Uterus (tissue), 3 donors: ENCODE measurements at regions not wholly inside any gene's neighbourhood (a gene's known extent, or its start where the extent isn't known, plus 50 kb on each side); places are given as distances from the start of the nearest gene placed in this dataset.

Source experiments
- DNase-seq, 2 donors: peaks; one replicate each; pipeline ENCODE4 v3.0.0-alpha.2; 2019 to 2020
- H3K27ac ChIP-seq, 2 donors: fragments of 200-600 bp; sonication (generic); 1 replicate in 1 of 2; 2 replicates in 1 of 2; pipeline ENCODE4 v1.5.1; 2016 to 2018
- H3K27me3 ChIP-seq, 2 donors: fragments of 200-600 bp; sonication (generic); one replicate each; pipeline ENCODE4 v1.5.1; 2018 to 2019; ENCODE audit warnings: control low read depth in 1 of 2
- H3K36me3 ChIP-seq, 2 donors: fragments of 200-600 bp; sonication (generic); one replicate each; pipeline ENCODE4 v1.5.1; 2019; ENCODE audit warnings: control low read depth in 1 of 2
- H3K4me1 ChIP-seq, 2 donors: fragments of 200-600 bp; sonication (generic); one replicate each; pipeline ENCODE4 v1.5.1; 2018 to 2019; ENCODE audit warnings: control low read depth in 1 of 2
- H3K4me3 ChIP-seq, 2 donors: fragments of 200-600 bp; sonication (generic); 1 replicate in 1 of 2; 2 replicates in 1 of 2; pipeline ENCODE4 v1.5.1; 2018 to 2019; ENCODE audit warnings: mild to moderate bottlenecking in 1 of 2
- H3K9me3 ChIP-seq, 2 donors: fragments of 200-600 bp; sonication (generic); one replicate each; pipeline ENCODE4 v1.5.1; 2019; ENCODE audit warnings: control low read depth in 1 of 2
- CTCF ChIP-seq, 4 experiments: fragments of 200-600 bp in 2 of 4; fragments of 450-650 bp in 2 of 4; sonication (generic) in 2 of 4; IDR thresholded peaks; one replicate each; pipeline ENCODE4 v1.5.1; 2016 to 2019; ENCODE audit warnings: antibody characterized with exemption in 4 of 4, mild to moderate bottlenecking in 2 of 4, moderate library complexity in 1 of 4
- POLR2A ChIP-seq, 2 donors: fragments of 450-650 bp; IDR thresholded peaks; one replicate each; pipeline ENCODE4 v1.6.1; 2016; ENCODE audit warnings: antibody characterized with exemption in 2 of 2, mild to moderate bottlenecking in 1 of 2, moderate library complexity in 1 of 2
- intact Hi-C: fragments of 100-400 bp; cut with DNase I; formaldehyde crosslinking; loops from one replicate; pipeline ENCODE4 v1.15.1; 2023; ENCODE audit warnings: low total_unique reads
- donor health status: DM: yes; HTN: yes; CAD: no.

DNA sequence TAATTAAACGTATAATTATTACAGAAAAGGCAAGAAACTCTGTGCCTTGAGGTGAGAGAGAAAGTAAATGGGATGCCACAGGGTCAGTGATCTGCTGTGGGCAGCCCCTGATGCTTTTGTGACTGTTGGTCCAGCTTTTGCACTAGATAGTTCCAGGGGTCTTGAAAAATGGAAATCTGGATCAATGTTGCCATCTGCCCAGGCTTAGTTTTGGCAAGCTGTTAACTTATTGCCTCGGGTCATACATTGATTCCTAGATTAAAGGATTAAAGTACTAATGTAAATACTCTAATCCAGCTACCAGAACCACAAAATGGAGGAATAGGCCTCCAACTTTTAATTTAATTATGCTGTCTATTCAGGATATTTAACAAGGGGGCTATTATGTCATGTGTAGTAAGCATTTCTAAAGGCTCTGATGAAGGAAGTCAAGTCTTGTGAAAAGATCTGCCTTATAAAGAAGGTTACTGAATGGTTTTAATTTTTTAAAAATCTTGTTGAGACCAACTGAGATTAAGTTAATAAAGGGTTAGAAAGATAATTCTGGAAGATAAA is 376.0 kb upstream of the HS3ST5 start:
- H3K9me3 ChIP-seq: no peaks in the 10 kb centered on the region
- H3K4me1 ChIP-seq: no peaks in the 10 kb centered on the region
- no peak overlapping the region for H3K4me3 ChIP-seq
- no peaks in the 10 kb centered on the region for H3K27me3 ChIP-seq
- no peak for DNase-seq
- intact Hi-C loops: no loop called here
- no peaks in the 10 kb centered on the region for H3K36me3 ChIP-seq
- H3K27ac ChIP-seq: no peak overlapping the region
- no peak for TF ChIP-seq POLR2A (IDR thresholded peaks at IDR 0.05)

DNA sequence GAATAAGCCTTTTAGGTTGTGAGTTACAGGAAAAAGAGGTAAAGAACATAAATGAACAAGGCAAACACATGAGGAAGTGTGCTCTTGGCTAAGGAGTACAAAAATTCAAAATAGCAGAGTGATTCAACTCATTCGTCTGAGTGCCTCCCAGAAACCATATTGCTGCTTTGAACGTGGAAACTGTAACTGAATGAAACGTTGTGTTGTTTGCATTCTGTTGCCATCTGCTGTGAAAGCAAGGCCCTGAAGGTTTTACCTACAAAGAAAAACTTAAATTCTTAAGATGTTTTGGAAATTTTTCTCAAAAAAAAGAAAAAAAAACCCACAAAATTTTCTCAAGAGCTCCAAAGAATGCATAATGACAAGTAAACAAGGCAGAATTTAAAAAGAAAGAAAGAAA is 375.4 kb upstream of the HS3ST5 start:
- TF ChIP-seq CTCF (IDR thresholded peaks at IDR 0.05) (no peak), POLR2A (IDR thresholded peaks at IDR 0.05) (no peak)
- Histone ChIP-seq H3K27me3 (no peaks in the 10 kb centered on the region), H3K9me3 (no peaks in the 10 kb centered on the region), H3K36me3 (no peaks in the 10 kb centered on the region), H3K4me1 (no peaks in the 10 kb centered on the region), H3K4me3 (no peak overlapping the region), H3K27ac (no peak overlapping the region)
- intact Hi-C loops: no loop called here
- no peak for DNase-seq

- intact Hi-C loops: no loop called here
- H3K36me3 ChIP-seq: no peaks in the 10 kb centered on the region
- DNase-seq: no peak
- no peaks in the 10 kb centered on the region for H3K4me1 ChIP-seq
- TF ChIP-seq CTCF (IDR thresholded peaks at IDR 0.05) (no peak), POLR2A (IDR thresholded peaks at IDR 0.05) (no peak)
- H3K27me3 ChIP-seq: no peaks in the 10 kb centered on the region
- H3K4me3 ChIP-seq: no peak overlapping the region
- H3K9me3 ChIP-seq: no peaks in the 10 kb centered on the region
- no peak overlapping the region for H3K27ac ChIP-seq
Measured at GRCh38 chr6:114714836-114715507, 372.1 kb upstream of the HS3ST5 start.

GRCh38 chr6:114713690-114714089 is 370.9 kb upstream of the HS3ST5 start:
- H3K9me3 ChIP-seq: no peaks in the 10 kb centered on the region
- no peaks in the 10 kb centered on the region for H3K27me3 ChIP-seq
- no peak overlapping the region for H3K4me3 ChIP-seq
- TF ChIP-seq CTCF (IDR thresholded peaks at IDR 0.05) (no peak), POLR2A (IDR thresholded peaks at IDR 0.05) (no peak)
- intact Hi-C loops: no loop called here
- no peak overlapping the region for H3K27ac ChIP-seq
- no peaks in the 10 kb centered on the region for H3K36me3 ChIP-seq
- no peak for DNase-seq
- H3K4me1 ChIP-seq: no peaks in the 10 kb centered on the region

DNA sequence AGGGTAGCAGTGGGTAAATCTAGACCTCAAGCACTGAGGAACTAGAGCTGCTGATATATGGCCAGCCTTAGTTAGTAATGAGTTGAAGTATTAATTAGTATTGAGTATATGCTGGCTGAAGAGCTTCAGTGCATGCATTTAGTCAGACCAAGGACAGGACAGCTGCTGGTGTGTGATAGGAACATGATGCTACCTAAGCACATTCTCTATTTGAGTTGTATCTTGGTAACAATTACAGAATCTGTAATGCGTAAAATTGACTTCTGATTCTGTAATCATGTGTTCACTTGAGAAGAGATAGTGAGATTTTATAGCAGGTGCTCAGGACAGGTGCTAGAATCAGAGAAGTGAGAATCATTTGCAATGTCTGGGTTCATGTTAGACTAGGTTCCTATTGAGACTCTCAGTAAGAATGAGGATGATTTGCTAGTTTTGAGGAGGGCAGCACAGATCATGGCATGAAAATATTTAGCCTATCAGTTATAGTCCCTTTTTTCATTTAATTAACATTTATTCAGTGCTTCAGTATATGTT is 369.4 kb upstream of the HS3ST5 start:
- no peak for TF ChIP-seq CTCF (IDR thresholded peaks at IDR 0.05)
- no peak for TF ChIP-seq POLR2A (IDR thresholded peaks at IDR 0.05)
- H3K27me3 ChIP-seq: no peaks in the 10 kb centered on the region
- no peaks in the 10 kb centered on the region for H3K9me3 ChIP-seq
- H3K27ac ChIP-seq: no peak overlapping the region
- no peak for DNase-seq
- no peaks in the 10 kb centered on the region for H3K4me1 ChIP-seq
- no peaks in the 10 kb centered on the region for H3K36me3 ChIP-seq
- intact Hi-C loops: no loop called here
- H3K4me3 ChIP-seq: no peak overlapping the region
